ENCODE measurements at regions not wholly inside any gene's neighbourhood (a gene's known extent, or its start where the extent isn't known, plus 50 kb on each side); places are given as distances from the start of the nearest gene placed in this dataset.
"Not testable (repeated sequence)": the region's sequence is repeated elsewhere in the genome, so short reads cannot be mapped to it uniquely, and the experiment has no call there.

- H3K36me3 Mint-ChIP-seq (ENCODE audit: low read depth): no peaks in the 10 kb centered on the region
- TF ChIP-seq CTCF (conservative IDR thresholded peaks at IDR 0.05): no peak
- H3K4me3 Mint-ChIP-seq: no peak overlapping the region
- H3K4me1 Mint-ChIP-seq: no peaks in the 10 kb centered on the region
- H3K27ac Mint-ChIP-seq (ENCODE audit: unreplicated experiment): no peak overlapping the region
- no peak for DNase-seq (ENCODE audit: low read depth, low spot score)
- no peaks in the 10 kb centered on the region for H3K27me3 Mint-ChIP-seq (ENCODE audit: low read depth)
- H3K9me3 Mint-ChIP-seq: no peaks in the 10 kb centered on the region
Observed at GRCh38 chr4:171340258-171340657, 472.9 kb upstream of the GALNTL6 start.

GRCh38 chr4:171334549-171334948 is 478.7 kb upstream of the GALNTL6 start:
- DNase-seq (ENCODE audit: low read depth, low spot score): no peak
- H3K4me1 Mint-ChIP-seq: no peaks in the 10 kb centered on the region
- no peak overlapping the region for H3K27ac Mint-ChIP-seq (ENCODE audit: unreplicated experiment)
- H3K27me3 Mint-ChIP-seq (ENCODE audit: low read depth): no peaks in the 10 kb centered on the region
- TF ChIP-seq CTCF (conservative IDR thresholded peaks at IDR 0.05): no peak
- no peak overlapping the region for H3K4me3 Mint-ChIP-seq
- no peaks in the 10 kb centered on the region for H3K36me3 Mint-ChIP-seq (ENCODE audit: low read depth)
- H3K9me3 Mint-ChIP-seq: peaks cover 8% of the 10 kb centered on the region

- Mint-ChIP-seq H3K9me3 (peaks cover 5% of the 10 kb centered on the region), H3K36me3 (ENCODE audit: low read depth) (no peaks in the 10 kb centered on the region), H3K27me3 (ENCODE audit: low read depth) (no peaks in the 10 kb centered on the region), H3K4me3 (no peak overlapping the region), H3K4me1 (no peaks in the 10 kb centered on the region), H3K27ac (ENCODE audit: unreplicated experiment) (no peak overlapping the region)
- DNase-seq (ENCODE audit: low read depth, low spot score): no peak
- TF ChIP-seq CTCF (conservative IDR thresholded peaks at IDR 0.05): no peak
Observed at GRCh38 chr4:171308661-171309060, 504.5 kb upstream of the GALNTL6 start.

GRCh38 chr4:171298048-171298718 is 515.0 kb upstream of the GALNTL6 start:
- H3K4me1 Mint-ChIP-seq; H3K4me3 Mint-ChIP-seq; H3K9me3 Mint-ChIP-seq; DNase-seq (ENCODE audit: low read depth, low spot score); H3K36me3 Mint-ChIP-seq (ENCODE audit: low read depth); H3K27me3 Mint-ChIP-seq (ENCODE audit: low read depth); H3K27ac Mint-ChIP-seq (ENCODE audit: unreplicated experiment): not testable (repeated sequence)

GRCh38 chr4:171288816-171289432 is 524.3 kb upstream of the GALNTL6 start:
- Mint-ChIP-seq H3K27me3 (ENCODE audit: low read depth) (no peaks in the 10 kb centered on the region), H3K4me1 (no peaks in the 10 kb centered on the region), H3K36me3 (ENCODE audit: low read depth) (no peaks in the 10 kb centered on the region), H3K4me3 (no peak overlapping the region), H3K27ac (ENCODE audit: unreplicated experiment) (no peak overlapping the region), H3K9me3 (no peaks in the 10 kb centered on the region)
- no peak for TF ChIP-seq CTCF (conservative IDR thresholded peaks at IDR 0.05)
- DNase-seq (ENCODE audit: low read depth, low spot score): no peak

GRCh38 chr4:171281359-171281758 is 531.8 kb upstream of the GALNTL6 start:
- DNase-seq (ENCODE audit: low read depth, low spot score): no peak
- no peak overlapping the region for H3K27ac Mint-ChIP-seq (ENCODE audit: unreplicated experiment)
- no peaks in the 10 kb centered on the region for H3K9me3 Mint-ChIP-seq
- H3K27me3 Mint-ChIP-seq (ENCODE audit: low read depth): no peaks in the 10 kb centered on the region
- no peaks in the 10 kb centered on the region for H3K36me3 Mint-ChIP-seq (ENCODE audit: low read depth)
- no peak overlapping the region for H3K4me3 Mint-ChIP-seq
- H3K4me1 Mint-ChIP-seq: no peaks in the 10 kb centered on the region
- no peak for TF ChIP-seq CTCF (conservative IDR thresholded peaks at IDR 0.05)
